ENCODE measurements at regions not wholly inside any gene's neighbourhood (a gene's known extent, or its start where the extent isn't known, plus 50 kb on each side); places are given as distances from the start of the nearest gene placed in this dataset.
"Not testable (repeated sequence)": the region's sequence is repeated elsewhere in the genome, so short reads cannot be mapped to it uniquely, and the experiment has no call there.

GRCh38 chr12:91452464-91452863, 269.8 kb upstream of the DCN start:
- DNase-seq (ENCODE audit: low read depth), result not testable (repeated sequence)

GRCh38 chr12:91441993-91442952, 259.7 kb upstream of the DCN start:
- DNase-seq (ENCODE audit: low read depth), result no peak

DNA sequence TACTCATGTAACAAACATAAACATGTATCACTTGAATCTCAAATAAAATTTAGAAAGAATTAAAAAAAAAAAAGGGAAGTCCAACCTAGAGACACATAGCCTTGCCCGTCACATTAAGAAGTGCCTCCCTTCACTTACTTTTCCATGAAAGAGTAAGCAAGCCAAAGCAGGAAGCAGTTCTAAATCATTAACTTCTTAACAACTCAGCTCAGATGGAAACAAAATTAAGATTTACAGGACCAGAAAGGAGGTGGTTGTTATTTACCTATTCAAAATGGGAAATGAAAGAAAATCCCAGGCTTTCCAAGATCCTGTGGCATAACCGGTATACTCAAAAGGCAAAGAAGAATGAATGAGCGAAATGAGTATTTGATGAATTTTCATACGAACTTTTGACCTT, 258.6 kb upstream of the DCN start:
- DNase-seq (ENCODE audit: low read depth), result no peak

DNA sequence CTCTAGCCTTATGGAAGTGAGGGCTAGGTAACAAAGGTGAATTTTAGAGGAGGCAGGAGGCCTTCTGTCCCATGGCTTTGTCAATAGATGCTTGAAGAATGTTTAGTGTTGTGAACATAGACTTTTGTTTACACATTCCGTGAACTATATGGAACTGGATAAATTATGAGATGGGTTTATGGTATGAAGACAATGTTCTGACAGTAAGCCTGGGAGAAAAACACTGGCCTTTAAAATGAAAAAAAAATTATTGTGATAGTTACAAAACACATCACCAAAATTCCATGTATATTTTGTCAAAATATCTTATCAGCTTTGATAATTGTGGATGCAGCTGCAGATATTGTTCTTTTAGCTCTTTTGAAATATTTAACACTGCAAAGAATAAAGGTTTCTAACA, 251.5 kb upstream of the DCN start:
- no peak for DNase-seq (ENCODE audit: low read depth)

- no peak for DNase-seq (ENCODE audit: low read depth)
These were observed 250.1 kb upstream of the DCN start for GRCh38 chr12:91432755-91433154.

- no peak for DNase-seq (ENCODE audit: low read depth)
These were observed 249.5 kb upstream of the DCN start for GRCh38 chr12:91432089-91432488.

GRCh38 chr12:91424506-91424905, 241.9 kb upstream of the DCN start:
- no peak for DNase-seq (ENCODE audit: low read depth)

DNA sequence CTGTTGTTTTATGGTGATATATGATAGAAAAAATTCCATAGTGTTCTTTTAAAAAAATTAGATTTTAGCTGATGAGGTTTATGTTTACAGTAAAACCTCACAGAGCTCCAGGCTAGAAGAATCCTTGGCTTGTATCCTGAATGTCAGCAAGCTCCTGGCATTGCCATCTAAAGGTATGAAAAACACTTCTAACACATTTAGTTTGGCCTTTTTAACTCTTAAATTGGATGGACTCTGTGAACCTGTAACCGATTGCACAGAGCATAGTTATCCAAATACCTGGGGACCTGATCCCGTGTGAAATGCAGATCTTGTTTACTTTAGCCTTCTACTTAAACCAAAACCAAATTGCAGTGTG, 241.1 kb upstream of the DCN start:
- no peak for DNase-seq (ENCODE audit: low read depth)

DNA sequence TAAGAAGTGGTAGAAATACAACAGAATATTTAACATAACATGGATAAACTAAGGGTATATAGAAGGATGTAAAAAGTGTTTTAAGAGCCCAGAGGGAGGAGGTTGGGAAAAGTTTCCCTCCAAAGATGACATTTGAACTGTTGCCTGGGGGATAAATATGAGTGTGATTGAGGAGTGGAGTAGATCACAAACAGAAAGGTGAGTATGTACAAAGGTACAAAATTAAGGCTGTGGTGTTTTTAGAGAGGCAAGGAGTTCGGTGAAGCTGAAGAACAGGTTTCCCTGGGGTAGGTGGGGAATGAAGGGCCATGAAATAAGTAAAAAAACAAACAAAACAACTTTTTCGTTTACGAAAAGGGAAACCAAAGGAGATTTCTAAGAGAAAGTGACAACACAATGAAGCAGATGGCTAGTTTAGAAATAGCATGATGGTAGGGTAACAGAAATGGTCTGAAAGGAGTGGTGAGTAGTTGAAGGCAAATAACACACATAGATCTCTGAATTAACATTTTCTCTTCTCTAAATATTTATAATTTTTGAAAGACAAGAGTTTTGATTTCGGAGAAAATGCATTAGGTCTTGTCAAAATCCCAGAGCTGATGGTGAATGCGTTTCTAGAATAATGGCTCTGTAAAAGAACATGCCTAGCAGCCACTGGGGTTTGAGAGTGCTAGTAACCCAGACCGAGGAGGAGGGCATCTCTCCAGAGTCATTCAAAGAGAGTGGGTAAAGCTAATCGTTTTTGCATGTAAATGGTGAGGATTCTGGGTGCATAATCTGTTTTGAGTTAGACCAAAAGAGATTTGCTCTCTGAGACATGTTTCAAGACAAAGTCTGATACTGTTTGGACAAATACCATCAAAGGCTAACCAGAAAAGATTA, 240.4 kb upstream of the DCN start:
- no peak for DNase-seq (ENCODE audit: low read depth)

GRCh38 chr12:91422127-91422526, 239.5 kb upstream of the DCN start:
- no peak for DNase-seq (ENCODE audit: low read depth)

DNA sequence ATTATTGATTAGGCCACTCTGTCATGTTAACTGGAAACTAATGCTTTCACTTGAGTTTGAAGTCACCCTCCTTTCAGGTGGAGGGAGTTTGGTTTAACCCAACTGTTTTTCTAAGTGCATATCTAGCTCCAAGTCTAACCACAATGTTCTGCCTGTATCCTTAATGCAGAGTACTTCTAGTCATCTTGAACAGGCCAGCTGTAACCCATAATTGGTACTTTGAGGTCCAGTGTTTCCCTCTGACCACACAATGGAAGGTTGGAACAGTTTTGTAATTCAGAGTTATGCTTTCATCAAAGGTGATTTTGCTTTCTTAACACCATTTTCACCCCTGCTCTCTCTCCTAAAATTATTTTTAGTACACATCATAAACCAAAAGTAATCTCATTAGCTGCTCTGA, 237.2 kb upstream of the DCN start:
- no peak for DNase-seq (ENCODE audit: low read depth)

GRCh38 chr12:91418221-91419090, 235.8 kb upstream of the DCN start:
- DNase-seq (ENCODE audit: low read depth), result no peak

DNA sequence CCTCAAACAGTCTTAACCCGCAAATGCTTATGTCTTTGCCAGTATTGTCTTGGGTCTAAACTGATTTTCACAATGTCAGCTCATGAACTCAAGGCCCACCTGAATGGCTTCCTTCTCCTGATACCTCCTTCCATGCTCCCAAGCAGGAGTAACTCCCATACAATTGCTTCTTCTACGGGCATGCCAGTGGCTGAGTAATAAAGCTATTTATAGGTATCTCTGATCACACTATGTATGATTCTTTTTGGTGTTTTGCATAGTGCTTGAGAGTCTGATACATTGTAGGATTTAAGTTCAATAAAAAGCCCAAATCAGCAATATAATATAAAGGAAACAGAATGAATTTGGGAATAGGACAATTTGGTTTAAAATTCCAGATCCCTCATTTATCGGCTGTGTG, 235.0 kb upstream of the DCN start:
- no peak for DNase-seq (ENCODE audit: low read depth)

GRCh38 chr12:91414636-91415035, 232.0 kb upstream of the DCN start:
- no peak for DNase-seq (ENCODE audit: low read depth)

DNA sequence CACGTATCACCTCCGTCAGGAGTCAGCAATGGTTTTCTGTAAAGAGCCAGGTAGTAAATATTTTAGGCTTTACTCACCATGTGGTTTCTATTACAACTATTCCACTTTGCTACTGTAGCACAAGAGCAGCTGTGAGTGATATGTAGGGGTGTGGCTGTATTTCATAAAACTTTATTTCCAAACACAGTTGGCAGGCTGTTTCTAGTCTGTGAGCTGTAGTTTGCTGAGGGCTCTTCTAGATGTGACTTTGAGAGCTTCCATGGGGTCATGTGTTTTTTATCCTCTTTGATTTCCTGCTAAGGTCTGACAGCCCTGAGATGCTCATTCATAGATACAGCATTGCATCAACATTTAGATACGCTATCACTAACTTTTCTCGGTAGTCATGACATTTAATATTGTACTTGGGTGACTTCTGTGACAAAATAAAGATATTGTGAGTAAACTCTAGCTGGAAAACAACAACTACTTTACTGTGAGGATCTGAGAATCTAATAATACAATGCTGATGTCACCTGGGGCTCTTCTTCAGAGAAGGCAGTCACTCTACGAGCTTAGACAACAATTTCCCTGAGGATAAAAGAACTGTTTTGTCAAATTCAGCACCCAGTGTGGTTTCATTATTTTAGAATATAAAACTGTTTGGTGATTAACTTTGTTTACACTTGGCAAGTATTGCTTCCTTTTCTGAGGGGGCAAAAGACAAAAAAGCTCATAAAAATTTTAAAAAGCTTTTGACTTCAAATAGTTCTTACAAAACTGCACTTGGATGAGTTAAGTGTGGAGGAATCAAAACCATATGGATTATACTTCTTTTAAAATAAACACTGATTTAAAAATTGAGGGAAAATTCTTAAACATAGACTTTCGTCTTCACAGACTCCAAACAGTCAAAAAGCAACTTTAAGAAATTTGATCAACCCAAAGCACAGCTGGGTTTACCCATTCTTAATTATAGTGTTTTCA, 231.2 kb upstream of the DCN start:
- DNase-seq (ENCODE audit: low read depth), result no peak

GRCh38 chr12:91406920-91407341, 224.3 kb upstream of the DCN start:
- DNase-seq (ENCODE audit: low read depth), result no peak

DNA sequence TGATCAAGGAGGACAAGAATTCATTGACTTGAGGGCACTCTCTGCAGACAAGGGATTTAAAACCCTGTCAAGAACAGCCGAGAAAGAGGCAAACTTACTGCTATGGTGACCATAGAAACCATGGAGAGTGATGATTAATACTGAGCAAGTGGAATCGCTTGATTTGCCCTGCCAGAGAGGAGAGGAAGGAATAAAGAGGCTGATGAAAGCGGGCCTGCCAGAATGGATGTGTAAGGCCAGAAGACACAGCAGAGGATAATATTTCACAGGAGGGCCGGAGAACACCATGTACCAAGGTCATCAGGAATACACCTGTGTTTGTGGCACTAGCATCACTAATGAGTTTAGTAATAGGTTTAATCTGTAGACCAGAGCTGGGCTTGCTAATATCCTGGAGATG, 221.8 kb upstream of the DCN start:
- DNase-seq (ENCODE audit: low read depth), result no peak

GRCh38 chr12:91401190-91401589, 218.6 kb upstream of the DCN start:
- no peak for DNase-seq (ENCODE audit: low read depth)

GRCh38 chr12:91400271-91400670, 217.7 kb upstream of the DCN start:
- DNase-seq (ENCODE audit: low read depth), result no peak

DNA sequence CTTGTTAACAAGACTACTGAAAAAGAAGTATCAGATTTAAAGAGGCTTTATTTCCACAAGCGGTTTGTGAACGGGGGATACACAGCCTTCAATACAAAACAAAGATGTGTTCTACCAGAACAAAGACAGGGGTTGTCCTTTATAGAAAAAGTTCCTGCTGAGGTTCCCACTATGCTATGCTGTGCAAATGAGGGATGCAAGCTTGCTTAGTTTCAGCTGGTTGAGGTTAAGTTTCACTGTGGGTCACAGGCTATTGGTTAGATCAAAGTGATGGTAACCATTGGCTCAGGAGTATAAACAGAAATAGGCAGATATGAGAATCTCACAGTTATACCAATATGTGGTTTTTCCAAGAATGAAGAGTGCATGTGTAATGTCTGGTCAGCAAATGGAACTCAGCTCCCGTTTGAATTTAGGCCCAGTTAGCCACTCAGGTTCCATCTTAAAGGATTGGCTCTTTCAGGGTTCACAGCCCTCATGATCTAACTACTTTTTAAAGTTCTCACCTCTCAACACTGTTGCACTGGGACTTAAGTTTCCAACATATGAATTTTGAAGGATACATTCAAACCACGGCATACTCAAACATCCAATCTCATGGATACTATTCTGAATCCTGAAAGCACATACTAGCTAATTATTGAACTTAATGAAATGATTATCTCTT, 215.4 kb upstream of the DCN start:
- DNase-seq (ENCODE audit: low read depth), result no peak
